ENCODE measurements at regions not wholly inside any gene's neighbourhood (a gene's known extent, or its start where the extent isn't known, plus 50 kb on each side); places are given as distances from the start of the nearest gene placed in this dataset.

DNA sequence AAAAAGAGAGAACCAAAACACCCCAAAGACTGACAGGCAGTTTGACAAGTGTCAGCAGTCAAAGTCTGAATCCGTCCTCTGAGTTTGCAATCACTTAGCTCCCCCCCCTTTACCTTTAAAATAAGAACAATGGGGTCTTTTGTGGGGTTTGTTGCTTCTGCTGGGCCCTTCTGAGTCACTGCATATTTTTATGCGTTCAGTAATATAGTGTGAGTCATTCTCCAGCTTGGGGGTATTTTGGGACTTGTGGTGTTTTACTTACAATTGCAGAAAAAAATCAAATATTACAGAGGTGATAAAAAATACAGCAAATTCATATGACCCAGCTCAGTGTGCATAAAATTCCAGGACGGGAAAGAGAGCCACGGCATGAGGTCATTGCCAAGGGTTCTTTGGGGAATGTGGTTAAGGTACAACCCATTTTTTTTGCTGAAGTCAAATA lies 120.1 kb downstream of the CYLD start:
- no peak for DNase-seq (ENCODE audit: low spot score)
- intact Hi-C loops (cut with DNase I): no loop called here

DNA sequence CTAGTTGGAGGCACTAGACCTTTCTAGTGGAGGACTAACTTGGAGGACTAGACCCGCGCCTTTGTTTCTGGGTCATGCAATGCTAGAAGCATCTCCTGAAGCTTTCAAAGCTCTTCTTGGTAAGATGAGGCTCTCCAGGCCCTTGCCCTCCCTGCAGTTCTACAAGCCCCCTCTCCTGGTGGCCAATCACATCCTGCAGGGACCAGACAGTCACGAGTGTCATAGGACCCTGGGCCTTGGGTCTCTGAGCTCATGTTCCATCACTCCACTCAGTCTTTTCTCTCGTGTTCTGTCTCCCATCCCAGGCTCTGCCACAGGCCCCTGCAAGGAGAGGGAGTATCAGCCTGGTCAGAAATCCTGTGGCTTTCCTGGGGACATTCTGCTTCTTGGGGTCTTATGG lies 119.6 kb downstream of the CYLD start:
- intact Hi-C loops (cut with DNase I): no loop called here
- DNase-seq (ENCODE audit: low spot score): no peak

DNA sequence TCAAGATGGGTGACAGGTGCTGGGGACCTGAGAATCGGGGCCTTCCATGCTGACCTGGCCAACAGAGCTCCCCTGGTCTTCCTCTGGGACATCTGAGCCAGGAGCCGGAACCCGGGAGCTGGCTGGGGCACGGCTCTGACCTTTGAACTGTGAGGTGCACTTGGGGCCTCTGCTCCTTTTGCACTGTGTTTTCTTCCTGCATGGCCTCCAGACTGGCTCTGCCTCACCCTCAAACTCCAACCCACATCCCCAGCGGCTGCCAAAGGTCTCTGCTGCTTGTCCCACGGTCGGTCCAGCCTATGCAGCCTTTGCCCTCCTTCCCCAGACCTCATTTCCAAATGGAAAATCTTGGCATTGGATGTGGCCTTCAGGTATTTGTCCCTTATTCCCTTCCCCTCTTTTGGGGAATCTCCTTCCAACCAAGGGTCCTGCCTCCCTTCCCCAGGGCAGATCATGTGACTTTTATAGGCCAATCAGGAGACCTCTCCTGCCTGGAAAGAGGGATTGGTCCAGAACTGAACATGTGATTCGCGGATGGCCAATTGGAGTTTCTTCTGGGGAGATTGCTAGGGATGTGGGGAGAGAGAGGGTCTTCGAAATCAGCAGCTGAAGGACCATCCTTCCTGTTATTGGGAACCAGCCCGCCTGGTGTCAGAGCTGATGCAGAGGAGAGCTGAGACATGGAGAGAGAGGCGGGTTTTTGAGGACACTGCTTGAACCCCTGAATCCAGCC lies 117.9 kb downstream of the CYLD start:
- intact Hi-C loops (cut with DNase I): no loop called here
- DNase-seq (ENCODE audit: low spot score): no peak

- intact Hi-C loops (cut with DNase I): no loop called here
- no peak for DNase-seq (ENCODE audit: low spot score)
Observed at GRCh38 chr16:50858877-50859627, 117.2 kb downstream of the CYLD start.

DNA sequence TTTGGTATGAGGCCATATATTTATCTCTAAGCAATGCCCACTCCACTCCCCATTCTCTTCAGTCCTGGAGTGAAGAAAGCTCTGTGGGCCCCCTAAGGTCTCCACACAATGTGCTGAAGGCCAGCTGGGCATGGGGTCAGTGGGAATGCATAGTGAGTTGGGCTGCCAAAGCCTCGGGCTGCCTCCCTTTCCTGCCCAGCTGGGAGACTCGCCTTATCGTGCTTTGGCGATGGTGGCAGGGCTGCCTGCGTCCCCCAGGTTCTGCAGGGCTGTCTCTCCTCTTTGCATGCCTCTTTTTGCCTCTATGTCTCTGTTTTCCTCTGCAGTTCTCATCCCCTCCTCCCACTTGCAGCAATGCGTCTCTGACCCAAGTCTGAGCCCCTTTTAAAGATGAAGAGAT lies 116.5 kb downstream of the CYLD start:
- DNase-seq (ENCODE audit: low spot score): no peak
- intact Hi-C loops (cut with DNase I): no loop called here

DNA sequence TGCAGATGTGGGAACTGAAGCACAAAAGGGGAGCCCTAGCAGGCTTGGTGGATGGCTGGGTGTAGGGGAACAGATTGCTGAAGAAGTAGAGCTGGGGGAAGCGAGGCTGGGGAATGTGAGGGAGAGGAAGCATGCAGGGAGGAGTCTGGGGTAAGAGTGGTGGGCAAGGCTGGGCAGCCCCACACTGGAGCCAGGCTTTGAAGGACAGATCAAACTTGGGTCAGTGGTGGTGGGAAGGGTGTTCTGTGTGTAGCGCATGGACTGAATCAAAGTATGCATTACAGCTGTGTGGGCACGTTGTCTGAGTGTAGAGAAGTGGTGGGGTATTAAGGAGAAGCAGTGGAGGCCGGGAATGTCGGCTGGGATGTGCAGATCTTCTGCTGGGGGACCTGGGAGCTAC lies 116.0 kb downstream of the CYLD start:
- DNase-seq (ENCODE audit: low spot score): no peak
- intact Hi-C loops (cut with DNase I): no loop called here

- intact Hi-C loops (cut with DNase I): no loop called here
- DNase-seq (ENCODE audit: low spot score): no peak
Observed at GRCh38 chr16:50856991-50857390, 115.1 kb downstream of the CYLD start.

GRCh38 chr16:50853329-50853728 lies 111.4 kb downstream of the CYLD start:
- intact Hi-C loops (cut with DNase I): no loop called here
- DNase-seq (ENCODE audit: low spot score): no peak

Measured in posterior vena cava (tissue), 2 donors.